BLaER1 (cell line): ENCODE measurements at regions not wholly inside any gene's neighbourhood (a gene's known extent, or its start where the extent isn't known, plus 50 kb on each side); places are given as distances from the start of the nearest gene placed in this dataset.

Source experiments
- H3K27ac ChIP-seq: shearing (Covaris generic); formaldehyde crosslinking; 2 replicates; pipeline ENCODE4 v1.8.1; 2022
- H3K27me3 ChIP-seq: shearing (Covaris generic); formaldehyde crosslinking; 2 replicates; pipeline ENCODE4 v1.8.1; 2022
- H3K36me3 ChIP-seq: shearing (Covaris generic); formaldehyde crosslinking; 2 replicates; pipeline ENCODE4 v1.8.1; 2022
- H3K4me1 ChIP-seq: shearing (Covaris generic); formaldehyde crosslinking; 2 replicates; pipeline ENCODE4 v1.8.1; 2022
- H3K4me2 ChIP-seq: shearing (Covaris generic); formaldehyde crosslinking; 2 replicates; pipeline ENCODE4 v1.8.1; 2022
- H3K4me3 ChIP-seq: shearing (Covaris generic); formaldehyde crosslinking; 2 replicates; pipeline ENCODE4 v1.8.1; 2022
- H3K9ac ChIP-seq: shearing (Covaris generic); formaldehyde crosslinking; 2 replicates; pipeline ENCODE4 v1.8.1; 2022
- H3K9me3 ChIP-seq: shearing (Covaris generic); formaldehyde crosslinking; 2 replicates; pipeline ENCODE4 v1.8.1; 2022
- H4K20me1 ChIP-seq: shearing (Covaris generic); formaldehyde crosslinking; 2 replicates; pipeline ENCODE4 v1.8.1; 2022
- Cebpa-rat ChIP-seq: shearing (Covaris generic); IDR thresholded peaks from 2 replicates; pipeline ENCODE4 v1.8.1; 2022

DNA sequence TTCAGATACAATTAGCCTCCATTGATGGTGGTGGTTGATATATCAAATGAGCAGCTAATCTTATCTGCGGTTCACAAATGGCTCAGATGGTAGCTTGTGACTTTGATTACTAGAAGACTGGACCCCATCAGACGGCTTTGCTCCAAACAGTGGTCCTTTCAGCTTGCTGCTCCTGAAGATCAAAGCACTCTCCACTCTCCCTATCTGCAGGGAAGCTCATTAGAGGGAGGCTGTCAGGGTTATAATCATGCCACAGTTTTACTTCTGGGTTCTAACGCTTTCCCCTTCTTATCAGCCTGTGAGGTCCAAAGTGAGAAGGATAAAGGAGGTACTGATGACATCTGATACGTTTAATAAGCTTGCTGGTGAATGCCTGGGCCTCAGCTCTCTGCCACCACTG, 247.1 kb upstream of the NT5C1B start:
- Histone ChIP-seq H3K4me1 (no peaks in the 10 kb centered on the region), H3K27ac (no peak overlapping the region), H3K36me3 (no peaks in the 10 kb centered on the region), H4K20me1 (no peaks in the 10 kb centered on the region), H3K9me3 (no peaks in the 10 kb centered on the region), H3K4me2 (no peak overlapping the region), H3K4me3 (no peak overlapping the region), H3K27me3 (no peaks in the 10 kb centered on the region), H3K9ac (no peak overlapping the region)
- no peak for TF ChIP-seq Cebpa-rat

DNA sequence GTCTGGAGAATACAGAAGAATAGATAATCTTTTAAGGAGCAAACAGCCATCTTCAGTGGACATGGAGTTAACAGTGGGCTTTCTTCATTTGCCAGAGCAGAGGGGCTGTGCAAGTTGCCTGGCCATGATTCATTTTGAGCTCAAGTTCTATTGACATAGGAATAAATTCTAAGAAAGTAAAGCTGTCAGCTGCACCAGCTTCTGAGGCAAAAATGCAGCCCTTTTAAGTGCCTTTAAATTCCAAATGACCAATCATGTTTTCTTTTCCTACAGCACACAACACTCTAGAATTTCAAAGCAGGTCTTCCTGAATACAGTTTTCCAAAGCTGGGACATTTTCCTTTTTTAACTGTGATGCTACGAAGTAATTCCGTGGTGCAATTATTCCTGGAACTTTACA, 246.4 kb upstream of the NT5C1B start:
- Histone ChIP-seq H3K36me3 (no peaks in the 10 kb centered on the region), H3K9ac (no peak overlapping the region), H4K20me1 (no peaks in the 10 kb centered on the region), H3K4me3 (no peak overlapping the region), H3K9me3 (no peaks in the 10 kb centered on the region), H3K4me1 (no peaks in the 10 kb centered on the region), H3K27ac (no peak overlapping the region), H3K27me3 (no peaks in the 10 kb centered on the region), H3K4me2 (no peak overlapping the region)
- TF ChIP-seq Cebpa-rat: no peak

DNA sequence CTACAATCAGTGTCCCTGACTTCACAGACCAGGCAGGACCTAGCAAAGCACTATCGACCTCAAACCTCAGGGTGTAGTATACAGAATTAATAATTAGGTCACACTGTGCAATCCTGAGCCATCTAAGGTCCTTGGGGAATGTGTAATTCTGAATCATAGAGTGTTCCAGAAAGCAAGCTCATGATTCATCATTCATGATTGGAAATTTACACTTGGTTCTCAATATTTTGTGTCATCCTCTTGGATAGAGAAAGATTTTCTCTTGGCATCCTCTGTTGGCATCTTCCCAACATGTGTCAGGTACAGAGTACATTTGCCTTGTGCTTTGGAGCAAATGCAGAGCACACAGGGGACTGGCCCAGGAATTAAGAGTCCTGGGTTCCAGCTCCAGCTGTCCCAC, 245.0 kb upstream of the NT5C1B start:
- Histone ChIP-seq H3K9ac (no peak overlapping the region), H3K36me3 (no peaks in the 10 kb centered on the region), H4K20me1 (no peaks in the 10 kb centered on the region), H3K27ac (no peak overlapping the region), H3K9me3 (no peaks in the 10 kb centered on the region), H3K4me1 (no peaks in the 10 kb centered on the region), H3K27me3 (no peaks in the 10 kb centered on the region), H3K4me3 (no peak overlapping the region), H3K4me2 (no peak overlapping the region)
- no peak for TF ChIP-seq Cebpa-rat

DNA sequence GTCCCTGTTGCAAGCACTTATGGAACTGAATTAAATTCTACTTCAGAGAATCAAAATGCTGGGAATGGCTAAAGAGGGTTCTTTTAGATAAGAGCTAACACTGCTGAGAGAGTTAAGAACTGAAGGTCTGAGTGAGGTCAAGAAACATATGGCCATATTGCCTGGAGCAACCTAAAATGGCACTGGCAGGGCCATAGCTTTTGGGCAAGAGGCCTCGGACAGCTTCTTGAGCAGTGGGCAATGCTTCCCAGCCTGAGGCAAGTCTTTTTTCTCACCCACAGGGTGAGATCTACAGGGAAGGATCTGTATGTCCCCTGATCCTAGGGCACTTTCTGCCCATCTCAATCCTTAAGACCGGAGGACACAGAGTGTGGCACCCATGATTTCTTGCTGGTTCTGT, 244.6 kb upstream of the NT5C1B start:
- no peaks in the 10 kb centered on the region for H3K9me3 ChIP-seq
- TF ChIP-seq Cebpa-rat: no peak
- H3K4me2 ChIP-seq: no peak overlapping the region
- no peak overlapping the region for H3K9ac ChIP-seq
- H3K36me3 ChIP-seq: no peaks in the 10 kb centered on the region
- H3K27ac ChIP-seq: no peak overlapping the region
- no peaks in the 10 kb centered on the region for H4K20me1 ChIP-seq
- no peaks in the 10 kb centered on the region for H3K27me3 ChIP-seq
- H3K4me3 ChIP-seq: no peak overlapping the region
- no peaks in the 10 kb centered on the region for H3K4me1 ChIP-seq

DNA sequence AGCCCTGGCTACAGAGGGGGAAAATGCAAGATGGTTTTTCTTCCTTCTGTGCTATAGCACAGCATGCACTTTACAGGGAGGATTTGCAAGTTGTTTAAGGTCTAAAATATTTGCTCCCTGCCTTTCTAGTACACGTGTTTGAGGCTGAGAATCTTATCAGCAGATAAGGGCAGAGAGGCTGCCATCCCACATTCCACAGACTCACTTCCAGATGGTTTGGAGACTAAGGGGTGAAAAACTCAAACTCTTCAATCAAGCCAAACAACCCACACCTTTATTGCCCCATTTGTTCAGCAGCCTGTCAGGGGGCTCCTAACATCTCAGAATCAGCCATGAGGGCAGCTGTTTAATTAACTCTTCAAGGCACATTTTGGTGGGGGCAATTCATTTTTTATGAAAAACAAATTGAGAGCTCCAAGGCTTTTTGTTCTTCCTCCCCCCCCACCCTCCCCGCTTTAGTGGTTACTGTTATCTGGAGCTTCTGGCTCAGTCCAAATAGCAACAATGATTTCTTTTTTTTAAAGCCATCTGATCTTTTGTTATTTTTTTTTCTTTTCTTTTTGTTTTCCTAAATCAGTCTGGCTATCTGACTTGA, 242.6 kb upstream of the NT5C1B start:
- H3K4me3 ChIP-seq: no peak overlapping the region
- no peak overlapping the region for H3K9ac ChIP-seq
- no peaks in the 10 kb centered on the region for H4K20me1 ChIP-seq
- H3K4me2 ChIP-seq: no peak overlapping the region
- no peaks in the 10 kb centered on the region for H3K4me1 ChIP-seq
- H3K27ac ChIP-seq: no peak overlapping the region
- H3K27me3 ChIP-seq: no peaks in the 10 kb centered on the region
- H3K9me3 ChIP-seq: no peaks in the 10 kb centered on the region
- H3K36me3 ChIP-seq: no peaks in the 10 kb centered on the region
- TF ChIP-seq Cebpa-rat: no peak

DNA sequence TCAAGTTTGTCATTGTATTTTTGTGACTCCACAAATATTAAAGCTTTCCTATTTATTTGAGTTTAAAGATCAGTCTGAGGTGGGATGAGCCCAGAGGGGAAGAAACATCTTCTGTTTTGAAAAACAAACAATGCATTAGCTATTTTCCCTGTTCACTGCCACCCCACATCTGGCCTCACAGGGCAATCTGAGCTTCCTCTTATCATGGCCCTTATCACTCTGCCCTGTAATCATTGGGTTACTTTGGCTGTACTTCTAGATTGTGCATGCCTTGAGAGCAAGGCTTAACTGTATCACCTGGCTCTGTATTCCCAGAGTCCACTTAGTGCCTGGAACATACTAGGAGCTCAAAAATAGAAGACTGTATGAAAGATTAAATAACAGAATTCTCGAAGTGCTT, 241.6 kb upstream of the NT5C1B start:
- Histone ChIP-seq H3K4me3 (no peak overlapping the region), H3K27ac (no peak overlapping the region), H4K20me1 (no peaks in the 10 kb centered on the region), H3K9ac (no peak overlapping the region), H3K36me3 (no peaks in the 10 kb centered on the region), H3K9me3 (no peaks in the 10 kb centered on the region), H3K4me1 (no peaks in the 10 kb centered on the region), H3K4me2 (no peak overlapping the region), H3K27me3 (no peaks in the 10 kb centered on the region)
- no peak for TF ChIP-seq Cebpa-rat

DNA sequence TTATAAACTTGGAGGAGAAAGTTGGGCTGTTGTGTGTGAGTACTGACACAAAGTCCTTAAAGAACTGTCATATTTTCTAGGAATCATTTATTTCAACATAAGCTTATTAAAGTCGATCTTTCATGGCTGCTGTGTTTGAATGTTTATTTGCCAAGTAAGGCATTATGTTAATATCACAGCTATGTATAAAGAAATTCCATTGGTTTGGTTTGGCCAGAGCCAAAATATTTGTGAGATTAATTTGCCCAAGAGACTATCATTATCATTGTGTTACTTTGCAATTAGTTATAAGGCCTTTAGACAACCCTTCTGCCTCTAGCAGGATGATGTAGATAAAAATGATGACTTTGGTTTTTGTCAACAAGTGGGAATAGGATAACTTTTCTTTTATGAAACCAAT, 240.6 kb upstream of the NT5C1B start:
- H3K27ac ChIP-seq: no peak overlapping the region
- H3K4me2 ChIP-seq: no peak overlapping the region
- H3K4me3 ChIP-seq: no peak overlapping the region
- no peaks in the 10 kb centered on the region for H4K20me1 ChIP-seq
- H3K9me3 ChIP-seq: no peaks in the 10 kb centered on the region
- H3K27me3 ChIP-seq: no peaks in the 10 kb centered on the region
- H3K36me3 ChIP-seq: no peaks in the 10 kb centered on the region
- no peak for TF ChIP-seq Cebpa-rat
- H3K4me1 ChIP-seq: no peaks in the 10 kb centered on the region
- no peak overlapping the region for H3K9ac ChIP-seq

DNA sequence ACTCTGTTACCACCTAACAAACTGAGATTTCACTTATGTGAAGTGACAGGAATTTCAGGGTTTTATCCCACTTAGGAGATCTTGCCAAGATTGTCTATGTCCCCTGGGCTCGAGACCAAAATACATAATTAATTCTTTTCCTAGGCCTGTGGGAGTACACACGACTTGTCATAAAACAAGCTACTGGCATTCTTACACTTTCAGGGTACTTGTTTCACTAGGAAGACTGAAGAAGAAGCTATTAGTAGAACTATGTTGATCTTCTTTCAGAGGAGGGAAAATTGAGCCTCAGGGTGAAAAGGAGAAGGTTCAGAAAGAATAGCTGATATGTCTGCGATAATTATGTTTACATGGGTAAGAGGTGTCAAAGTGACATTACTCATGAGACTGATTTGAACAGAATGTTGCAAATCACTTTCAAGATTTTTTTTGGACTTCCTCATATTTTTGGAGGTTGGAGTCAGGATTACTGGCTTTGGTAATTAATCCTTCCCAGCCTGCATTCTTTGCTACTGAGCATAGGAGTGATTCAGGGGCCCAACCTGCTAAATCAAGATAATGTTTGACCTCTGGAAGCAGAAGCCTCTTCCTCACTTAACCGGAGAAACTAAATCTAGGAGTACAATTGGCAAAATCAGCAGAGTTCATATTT, 240.0 kb upstream of the NT5C1B start:
- no peaks in the 10 kb centered on the region for H3K36me3 ChIP-seq
- no peak overlapping the region for H3K4me3 ChIP-seq
- no peak for TF ChIP-seq Cebpa-rat
- H3K27me3 ChIP-seq: no peaks in the 10 kb centered on the region
- no peaks in the 10 kb centered on the region for H4K20me1 ChIP-seq
- H3K4me2 ChIP-seq: no peak overlapping the region
- no peaks in the 10 kb centered on the region for H3K9me3 ChIP-seq
- no peak overlapping the region for H3K9ac ChIP-seq
- no peak overlapping the region for H3K27ac ChIP-seq
- no peaks in the 10 kb centered on the region for H3K4me1 ChIP-seq

DNA sequence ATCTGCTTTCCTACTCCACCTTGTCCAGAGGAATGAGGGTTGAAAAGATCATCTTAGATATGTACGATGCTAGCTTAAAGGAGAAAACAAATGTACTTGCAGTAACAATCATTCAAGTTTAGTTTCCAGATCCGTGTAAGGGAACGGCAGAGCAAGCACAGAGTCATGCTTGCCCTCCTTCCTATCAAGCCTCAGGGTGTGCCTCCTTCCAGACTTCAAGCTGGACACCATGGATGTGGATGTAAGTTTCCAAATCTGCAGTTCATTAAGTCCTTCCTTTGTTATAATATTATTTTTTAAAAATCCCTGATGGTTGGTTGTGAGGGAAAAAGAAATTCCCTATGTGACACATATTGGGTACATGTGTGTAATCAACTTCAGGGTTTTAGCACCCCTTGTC, 238.9 kb upstream of the NT5C1B start:
- Histone ChIP-seq H3K27ac (no peak overlapping the region), H3K4me1 (no peaks in the 10 kb centered on the region), H3K36me3 (no peaks in the 10 kb centered on the region), H3K27me3 (no peaks in the 10 kb centered on the region), H4K20me1 (no peaks in the 10 kb centered on the region), H3K9ac (no peak overlapping the region), H3K4me2 (no peak overlapping the region), H3K9me3 (no peaks in the 10 kb centered on the region), H3K4me3 (no peak overlapping the region)
- TF ChIP-seq Cebpa-rat: no peak

DNA sequence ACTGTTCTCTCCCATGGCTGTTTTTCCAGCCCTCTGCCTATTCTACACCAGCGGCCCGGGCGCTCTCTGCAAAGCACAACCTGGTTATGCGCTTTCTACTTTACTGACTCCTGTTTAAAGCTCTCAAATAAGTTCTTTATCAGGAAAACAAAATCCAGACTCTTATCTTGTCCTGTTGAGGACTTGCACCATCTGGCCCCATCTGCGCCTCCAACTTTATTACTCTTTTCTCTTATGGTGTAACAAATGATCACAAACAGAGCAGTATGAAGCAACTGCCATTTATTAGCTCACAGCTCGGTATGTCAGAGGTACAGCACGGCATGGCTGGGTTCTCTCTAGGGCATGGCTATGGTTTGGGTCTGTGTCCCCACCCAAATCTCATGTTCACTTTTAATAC, 236.5 kb upstream of the NT5C1B start:
- Histone ChIP-seq H3K4me2 (no peak overlapping the region), H3K27ac (no peak overlapping the region), H3K27me3 (no peaks in the 10 kb centered on the region), H3K36me3 (no peaks in the 10 kb centered on the region), H3K4me3 (no peak overlapping the region), H3K9me3 (no peaks in the 10 kb centered on the region), H4K20me1 (no peaks in the 10 kb centered on the region), H3K4me1 (no peaks in the 10 kb centered on the region), H3K9ac (no peak overlapping the region)
- TF ChIP-seq Cebpa-rat: no peak

DNA sequence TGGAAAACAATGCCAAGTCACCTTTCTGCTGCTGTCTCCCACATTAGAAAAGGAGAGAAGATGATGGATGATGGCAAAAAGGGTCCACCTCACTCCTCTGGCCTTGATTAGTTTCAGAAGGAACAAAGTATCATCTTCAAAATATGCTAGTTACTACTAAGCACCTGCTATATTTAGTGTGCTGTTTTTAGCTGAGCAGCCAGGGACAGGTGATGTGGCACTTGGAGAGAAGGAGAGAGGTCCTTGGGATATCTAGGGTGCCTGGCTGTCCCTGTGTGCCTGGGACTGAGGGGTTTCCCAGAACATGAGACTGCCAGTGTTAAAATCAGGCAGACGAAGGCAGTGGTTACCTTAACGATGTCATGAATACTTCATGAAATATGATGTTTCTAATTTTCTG, 235.5 kb upstream of the NT5C1B start:
- Histone ChIP-seq H3K4me2 (no peak overlapping the region), H3K9me3 (no peaks in the 10 kb centered on the region), H3K36me3 (no peaks in the 10 kb centered on the region), H3K4me1 (no peaks in the 10 kb centered on the region), H3K27me3 (no peaks in the 10 kb centered on the region), H4K20me1 (no peaks in the 10 kb centered on the region), H3K27ac (no peak overlapping the region), H3K4me3 (no peak overlapping the region), H3K9ac (no peak overlapping the region)
- TF ChIP-seq Cebpa-rat: no peak
